ENCODE measurements at regions not wholly inside any gene's neighbourhood (a gene's known extent, or its start where the extent isn't known, plus 50 kb on each side); places are given as distances from the start of the nearest gene placed in this dataset.

DNA sequence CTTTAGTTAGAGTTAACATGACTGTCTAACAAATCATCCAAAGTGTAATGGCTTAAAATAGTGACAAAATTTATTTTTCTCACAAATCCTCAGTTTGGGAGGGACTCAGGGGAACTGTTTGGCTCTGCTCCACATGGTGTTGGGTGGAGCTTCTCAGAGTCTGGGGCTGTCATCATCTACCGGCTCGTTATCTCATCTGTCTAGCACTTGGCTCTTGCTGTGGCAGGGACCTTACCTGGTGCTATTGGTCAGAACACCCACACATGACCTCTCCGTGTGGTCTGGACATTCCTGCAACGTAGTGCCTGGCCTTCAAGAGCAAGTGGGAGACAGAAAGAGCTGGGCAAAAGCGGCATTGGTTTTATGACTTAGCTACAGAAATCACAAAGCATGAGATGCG lies 866.9 kb upstream of the FRG1 start:
- Histone ChIP-seq H3K27ac (ENCODE audit: extremely low read depth, low read depth, low read length) (no peak overlapping the region), H3K9me3 (ENCODE audit: control insufficient read depth, insufficient read depth, low read depth, low read length) (no peaks in the 10 kb centered on the region), H3K4me1 (ENCODE audit: control insufficient read depth, insufficient read depth, low read length) (no peaks in the 10 kb centered on the region), H3K36me3 (ENCODE audit: control insufficient read depth in 2 of 2, insufficient read depth in 1 of 2, low read length in 2 of 2) (no peaks in the 10 kb centered on the region), H3K4me3 (ENCODE audit: low read depth, low read length) (no peak overlapping the region)
- no peak for TF ChIP-seq ZNF518A (tag by site-specific recombination; conservative IDR thresholded peaks at IDR 0.05; ENCODE audit: low read depth)
- TF ChIP-seq ZSCAN16 (tag by site-specific recombination; IDR thresholded peaks at IDR 0.05), result no peak
- TF ChIP-seq HOXA7 (CRISPR knock-in tag; IDR thresholded peaks at IDR 0.05; ENCODE audit: borderline replicate concordance), result no peak
- no peak for TF ChIP-seq MYNN (tag by site-specific recombination; IDR thresholded peaks at IDR 0.05; ENCODE audit: borderline replicate concordance)
- TF ChIP-seq ZBTB44 (tag by site-specific recombination; IDR thresholded peaks at IDR 0.05), result no peak
- POLR2A ChIA-PET, result no interaction called here
- CTCF ChIA-PET, result no interaction called here

GRCh38 chr4:189081826-189082225 lies 858.8 kb upstream of the FRG1 start:
- H3K4me1 ChIP-seq (ENCODE audit: control insufficient read depth, insufficient read depth, low read length), result no peaks in the 10 kb centered on the region
- H3K9me3 ChIP-seq (ENCODE audit: control insufficient read depth, insufficient read depth, low read depth, low read length), result no peaks in the 10 kb centered on the region
- H3K27ac ChIP-seq (ENCODE audit: extremely low read depth, low read depth, low read length), result no peak overlapping the region
- CTCF ChIA-PET, result no interaction called here
- no peak overlapping the region for H3K4me3 ChIP-seq (ENCODE audit: low read depth, low read length)
- no peaks in the 10 kb centered on the region for H3K36me3 ChIP-seq (ENCODE audit: control insufficient read depth in 2 of 2, insufficient read depth in 1 of 2, low read length in 2 of 2)
- TF ChIP-seq ZNF132 (tag by site-specific recombination; IDR thresholded peaks at IDR 0.05; ENCODE audit: borderline replicate concordance), result no peak
- no peak for TF ChIP-seq ZNF423 (tag by site-specific recombination; IDR thresholded peaks at IDR 0.05)
- TF ChIP-seq PRDM10 (tag by site-specific recombination; IDR thresholded peaks at IDR 0.05), result no peak
- no peak for TF ChIP-seq ZFP69B (tag by site-specific recombination; IDR thresholded peaks at IDR 0.05)
- no peak for TF ChIP-seq ZNF404 (tag by site-specific recombination; IDR thresholded peaks at IDR 0.05)
- no peak for TF ChIP-seq ZNF707 (tag by site-specific recombination; IDR thresholded peaks at IDR 0.05)
- TF ChIP-seq ZNF561 (tag by site-specific recombination; IDR thresholded peaks at IDR 0.05; ENCODE audit: borderline replicate concordance), result no peak
- POLR2A ChIA-PET, result no interaction called here
